ENCODE measurements at regions not wholly inside any gene's neighbourhood (a gene's known extent, or its start where the extent isn't known, plus 50 kb on each side); places are given as distances from the start of the nearest gene placed in this dataset.

- no peak for DNase-seq
- Histone ChIP-seq H2BK12ac (ENCODE audit: low read length in 2 of 2) (no peak overlapping the region), H3K36me3 (ENCODE audit: control insufficient read depth in 1 of 2, insufficient read depth in 2 of 2, low read depth in 1 of 2, low read length in 2 of 2) (no peaks in the 10 kb centered on the region), H2AFZ (ENCODE audit: low read depth, low read length) (no peak overlapping the region), H3K9me3 (ENCODE audit: control insufficient read depth, low read length) (peaks cover 8% of the 10 kb centered on the region), H4K91ac (ENCODE audit: low read length) (no peak overlapping the region), H2AK5ac (ENCODE audit: low read length, severe bottlenecking) (no peak overlapping the region), H3K4me2 (ENCODE audit: low read length, poor library complexity, severe bottlenecking) (no peak overlapping the region), H3K23ac (ENCODE audit: low read length in 2 of 2) (no peak overlapping the region), H2BK5ac (ENCODE audit: low read depth, low read length, poor library complexity, severe bottlenecking) (no peak overlapping the region), H2BK15ac (ENCODE audit: low read depth, poor library complexity, severe bottlenecking) (no peak overlapping the region), H3K4me3 (ENCODE audit: insufficient read depth in 1 of 2, low read depth in 1 of 2, low read length in 2 of 2) (no peak overlapping the region), H3K27me3 (ENCODE audit: control insufficient read depth in 1 of 2, insufficient read depth in 1 of 2, low read length in 2 of 2) (peaks cover 12 to 34% of the 10 kb centered on the region in 2 experiments), H3K27ac (ENCODE audit: low read length, poor library complexity, severe bottlenecking) (no peak overlapping the region), H3K18ac (ENCODE audit: low read depth in 1 of 2, low read length in 2 of 2) (no peak overlapping the region), H4K8ac (ENCODE audit: low read length) (no peak overlapping the region), H3K14ac (ENCODE audit: low read length in 2 of 2) (no peak overlapping the region), H2BK120ac (ENCODE audit: low read depth, low read length) (no peak overlapping the region), H3K4ac (ENCODE audit: low read depth in 1 of 2, low read length in 2 of 2) (no peak overlapping the region), H3K9ac (ENCODE audit: low read length) (no peak overlapping the region), H3K4me1 (ENCODE audit: control insufficient read depth, insufficient read depth, low read depth, low read length) (peaks cover 5% of the 10 kb centered on the region), H3K79me1 (replicated peaks; ENCODE audit: low read length, poor library complexity, severe bottlenecking) (no peaks in the 10 kb centered on the region)
- WGBS: 31% methylated on average over 2 of the region's 2 CpGs
These were observed 101.0 kb upstream of the PWP1 start for GRCh38 chr12:107584563-107584962.

GRCh38 chr12:107586256-107586970 lies 99.2 kb upstream of the PWP1 start:
- WGBS: 78% methylated on average over 12 of the region's 12 CpGs
- Histone ChIP-seq H2BK12ac (ENCODE audit: low read length in 2 of 2) (no peak overlapping the region), H3K4me2 (ENCODE audit: low read length, poor library complexity, severe bottlenecking) (no peak overlapping the region), H3K79me1 (replicated peaks; ENCODE audit: low read length, poor library complexity, severe bottlenecking) (no peaks in the 10 kb centered on the region), H3K27me3 (ENCODE audit: control insufficient read depth in 1 of 2, insufficient read depth in 1 of 2, low read length in 2 of 2) (peaks cover 5 to 23% of the 10 kb centered on the region in 2 experiments), H4K8ac (ENCODE audit: low read length) (no peak overlapping the region), H3K14ac (ENCODE audit: low read length in 2 of 2) (no peak overlapping the region), H3K9ac (ENCODE audit: low read length) (no peak overlapping the region), H2AFZ (ENCODE audit: low read depth, low read length) (no peak overlapping the region), H3K23ac (ENCODE audit: low read length in 2 of 2) (no peak overlapping the region), H2BK120ac (ENCODE audit: low read depth, low read length) (no peak overlapping the region), H3K4ac (ENCODE audit: low read depth in 1 of 2, low read length in 2 of 2) (no peak overlapping the region), H3K36me3 (ENCODE audit: control insufficient read depth in 1 of 2, insufficient read depth in 2 of 2, low read depth in 1 of 2, low read length in 2 of 2) (no peaks in the 10 kb centered on the region), H3K27ac (ENCODE audit: low read length, poor library complexity, severe bottlenecking) (no peak overlapping the region), H4K91ac (ENCODE audit: low read length) (no peak overlapping the region), H3K4me3 (ENCODE audit: insufficient read depth in 1 of 2, low read depth in 1 of 2, low read length in 2 of 2) (no peak overlapping the region), H2AK5ac (ENCODE audit: low read length, severe bottlenecking) (no peak overlapping the region), H3K9me3 (ENCODE audit: control insufficient read depth, low read length) (peaks cover 8% of the 10 kb centered on the region), H2BK15ac (ENCODE audit: low read depth, poor library complexity, severe bottlenecking) (no peak overlapping the region), H3K4me1 (ENCODE audit: control insufficient read depth, insufficient read depth, low read depth, low read length) (peaks cover 3% of the 10 kb centered on the region), H3K18ac (ENCODE audit: low read depth in 1 of 2, low read length in 2 of 2) (no peak overlapping the region), H2BK5ac (ENCODE audit: low read depth, low read length, poor library complexity, severe bottlenecking) (no peak overlapping the region)
- DNase-seq: no peak

GRCh38 chr12:107590413-107590812 lies 95.2 kb upstream of the PWP1 start:
- Histone ChIP-seq H2BK5ac (ENCODE audit: low read depth, low read length, poor library complexity, severe bottlenecking) (no peak overlapping the region), H4K8ac (ENCODE audit: low read length) (no peak overlapping the region), H2AFZ (ENCODE audit: low read depth, low read length) (no peak overlapping the region), H3K18ac (ENCODE audit: low read depth in 1 of 2, low read length in 2 of 2) (no peak overlapping the region), H3K14ac (ENCODE audit: low read length in 2 of 2) (no peak overlapping the region), H3K79me1 (replicated peaks; ENCODE audit: low read length, poor library complexity, severe bottlenecking) (no peaks in the 10 kb centered on the region), H2BK120ac (ENCODE audit: low read depth, low read length) (no peak overlapping the region), H3K27ac (ENCODE audit: low read length, poor library complexity, severe bottlenecking) (no peak overlapping the region), H2BK15ac (ENCODE audit: low read depth, poor library complexity, severe bottlenecking) (no peak overlapping the region), H2BK12ac (ENCODE audit: low read length in 2 of 2) (no peak overlapping the region), H3K4ac (ENCODE audit: low read depth in 1 of 2, low read length in 2 of 2) (no peak overlapping the region), H3K9me3 (ENCODE audit: control insufficient read depth, low read length) (peaks cover 16% of the 10 kb centered on the region), H4K91ac (ENCODE audit: low read length) (no peak overlapping the region), H3K9ac (ENCODE audit: low read length) (no peak overlapping the region), H3K27me3 (ENCODE audit: control insufficient read depth in 1 of 2, insufficient read depth in 1 of 2, low read length in 2 of 2) (no peaks in the 10 kb centered on the region), H2AK5ac (ENCODE audit: low read length, severe bottlenecking) (no peak overlapping the region), H3K4me2 (ENCODE audit: low read length, poor library complexity, severe bottlenecking) (no peak overlapping the region), H3K4me1 (ENCODE audit: control insufficient read depth, insufficient read depth, low read depth, low read length) (peaks cover 3% of the 10 kb centered on the region), H3K23ac (ENCODE audit: low read length in 2 of 2) (no peak overlapping the region), H3K4me3 (ENCODE audit: insufficient read depth in 1 of 2, low read depth in 1 of 2, low read length in 2 of 2) (no peak overlapping the region), H3K36me3 (ENCODE audit: control insufficient read depth in 1 of 2, insufficient read depth in 2 of 2, low read depth in 1 of 2, low read length in 2 of 2) (no peaks in the 10 kb centered on the region)
- 78% methylated on average over 3 of the region's 3 CpGs for WGBS
- DNase-seq: no peak

- no peak overlapping the region for H3K4me3 ChIP-seq (ENCODE audit: insufficient read depth in 1 of 2, low read depth in 1 of 2, low read length in 2 of 2)
- H3K14ac ChIP-seq (ENCODE audit: low read length in 2 of 2): no peak overlapping the region
- no peak overlapping the region for H4K8ac ChIP-seq (ENCODE audit: low read length)
- H3K9ac ChIP-seq (ENCODE audit: low read length): no peak overlapping the region
- 78% methylated on average over 2 of the region's 2 CpGs for WGBS
- H4K91ac ChIP-seq (ENCODE audit: low read length): no peak overlapping the region
- no peak overlapping the region for H2BK120ac ChIP-seq (ENCODE audit: low read depth, low read length)
- no peaks in the 10 kb centered on the region for H3K36me3 ChIP-seq (ENCODE audit: control insufficient read depth in 1 of 2, insufficient read depth in 2 of 2, low read depth in 1 of 2, low read length in 2 of 2)
- H3K4ac ChIP-seq (ENCODE audit: low read depth in 1 of 2, low read length in 2 of 2): no peak overlapping the region
- no peak overlapping the region for H3K27ac ChIP-seq (ENCODE audit: low read length, poor library complexity, severe bottlenecking)
- H2AK5ac ChIP-seq (ENCODE audit: low read length, severe bottlenecking): no peak overlapping the region
- no peak overlapping the region for H2BK12ac ChIP-seq (ENCODE audit: low read length in 2 of 2)
- H3K9me3 ChIP-seq (ENCODE audit: control insufficient read depth, low read length): peaks cover 16% of the 10 kb centered on the region
- H3K4me1 ChIP-seq (ENCODE audit: control insufficient read depth, insufficient read depth, low read depth, low read length): peaks cover 3% of the 10 kb centered on the region
- H2BK5ac ChIP-seq (ENCODE audit: low read depth, low read length, poor library complexity, severe bottlenecking): no peak overlapping the region
- H3K79me1 ChIP-seq (replicated peaks; ENCODE audit: low read length, poor library complexity, severe bottlenecking): no peaks in the 10 kb centered on the region
- no peak overlapping the region for H3K23ac ChIP-seq (ENCODE audit: low read length in 2 of 2)
- H3K27me3 ChIP-seq (ENCODE audit: control insufficient read depth in 1 of 2, insufficient read depth in 1 of 2, low read length in 2 of 2): no peaks in the 10 kb centered on the region
- H3K4me2 ChIP-seq (ENCODE audit: low read length, poor library complexity, severe bottlenecking): no peak overlapping the region
- no peak overlapping the region for H2BK15ac ChIP-seq (ENCODE audit: low read depth, poor library complexity, severe bottlenecking)
- no peak overlapping the region for H2AFZ ChIP-seq (ENCODE audit: low read depth, low read length)
- no peak overlapping the region for H3K18ac ChIP-seq (ENCODE audit: low read depth in 1 of 2, low read length in 2 of 2)
- no peak for DNase-seq
These were observed 94.7 kb upstream of the PWP1 start for GRCh38 chr12:107590814-107591375.

Measured in mesenchymal stem cell (in vitro differentiated cells and primary cell).